ENCODE measurements at regions not wholly inside any gene's neighbourhood (a gene's known extent, or its start where the extent isn't known, plus 50 kb on each side); places are given as distances from the start of the nearest gene placed in this dataset.

DNA sequence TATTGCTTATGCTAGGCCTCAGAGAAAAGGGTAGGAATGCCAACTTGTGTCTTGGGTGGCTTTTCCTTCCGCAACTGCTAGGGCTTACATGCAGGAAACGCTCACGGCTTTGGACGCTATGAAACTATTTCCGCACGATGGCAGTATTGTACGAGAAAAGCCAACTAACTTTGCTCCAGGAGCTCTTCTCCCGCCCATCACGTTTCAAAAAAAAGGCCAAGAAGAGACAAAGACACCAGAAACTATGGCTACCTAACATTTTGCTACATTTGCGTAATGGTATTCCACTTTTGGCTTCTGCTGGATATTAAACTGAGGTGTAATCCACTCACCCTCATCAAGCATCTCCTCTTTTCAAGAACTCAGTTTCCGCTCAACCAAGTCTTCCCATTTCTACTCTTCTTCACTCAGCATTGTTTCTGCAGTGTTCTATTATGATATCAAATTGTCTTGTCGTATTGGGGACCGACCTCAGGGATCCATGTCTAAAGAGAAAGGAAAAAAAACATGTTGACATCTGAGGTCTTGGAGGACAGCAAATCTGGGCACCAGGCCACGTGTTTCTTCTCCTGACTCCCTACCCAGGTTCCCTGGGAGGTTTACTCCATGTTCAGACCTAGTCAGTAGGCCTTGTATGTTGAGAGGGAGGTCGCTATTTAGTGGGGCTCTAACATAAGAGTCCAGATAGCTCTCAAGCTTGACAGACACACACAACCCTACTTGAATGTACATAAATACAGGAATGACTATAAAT is 239.4 kb upstream of the STK26 start:
- TF ChIP-seq, protein P1, sequence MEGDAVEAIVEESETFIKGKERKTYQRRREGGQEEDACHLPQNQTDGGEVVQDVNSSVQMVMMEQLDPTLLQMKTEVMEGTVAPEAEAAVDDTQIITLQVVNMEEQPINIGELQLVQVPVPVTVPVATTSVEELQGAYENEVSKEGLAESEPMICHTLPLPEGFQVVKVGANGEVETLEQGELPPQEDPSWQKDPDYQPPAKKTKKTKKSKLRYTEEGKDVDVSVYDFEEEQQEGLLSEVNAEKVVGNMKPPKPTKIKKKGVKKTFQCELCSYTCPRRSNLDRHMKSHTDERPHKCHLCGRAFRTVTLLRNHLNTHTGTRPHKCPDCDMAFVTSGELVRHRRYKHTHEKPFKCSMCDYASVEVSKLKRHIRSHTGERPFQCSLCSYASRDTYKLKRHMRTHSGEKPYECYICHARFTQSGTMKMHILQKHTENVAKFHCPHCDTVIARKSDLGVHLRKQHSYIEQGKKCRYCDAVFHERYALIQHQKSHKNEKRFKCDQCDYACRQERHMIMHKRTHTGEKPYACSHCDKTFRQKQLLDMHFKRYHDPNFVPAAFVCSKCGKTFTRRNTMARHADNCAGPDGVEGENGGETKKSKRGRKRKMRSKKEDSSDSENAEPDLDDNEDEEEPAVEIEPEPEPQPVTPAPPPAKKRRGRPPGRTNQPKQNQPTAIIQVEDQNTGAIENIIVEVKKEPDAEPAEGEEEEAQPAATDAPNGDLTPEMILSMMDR (IDR thresholded peaks at IDR 0.05; ENCODE audit: low read depth, low read length): peak; percentile 53; the same call in 1 of the 2 replicates
- Histone ChIP-seq H3K4me3 (ENCODE audit: low read depth, low read length) (peak overlapping the region; percentile 21), H3K27ac (peak overlapping the region; percentile 74), H3K36me3 (peaks cover 9% of the 10 kb centered on the region; the same call in 1 of the 2 replicates), H3K27me3 (ENCODE audit: insufficient read depth, low read depth, severe bottlenecking) (no peaks in the 10 kb centered on the region), H3K9me3 (ENCODE audit: severe bottlenecking) (no peaks in the 10 kb centered on the region)
- DNase-seq: peak; percentile 77

DNA sequence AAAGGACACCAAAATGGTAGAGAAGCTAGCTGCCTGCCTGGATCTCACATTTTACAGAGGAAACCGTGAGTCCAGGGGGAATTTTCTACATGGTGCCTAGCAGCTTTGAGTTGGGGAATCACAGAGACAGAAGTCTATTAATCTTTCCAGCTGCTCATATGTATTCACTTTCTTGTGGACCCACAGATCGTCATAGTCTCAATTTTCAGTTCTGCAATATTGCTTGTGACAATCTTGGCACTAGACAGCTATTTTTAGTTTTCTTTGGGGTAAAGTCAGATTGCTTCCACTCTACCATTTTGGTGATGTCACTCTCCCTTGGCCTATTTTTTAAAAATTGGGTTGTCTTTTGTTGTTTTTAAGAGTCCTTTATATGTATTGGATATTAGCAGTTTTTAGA is 233.4 kb upstream of the STK26 start:
- TF ChIP-seq, protein P1 (IDR thresholded peaks at IDR 0.05; ENCODE audit: low read depth, low read length): no peak
- H3K36me3 ChIP-seq: peaks cover 8% of the 10 kb centered on the region
- H3K4me3 ChIP-seq (ENCODE audit: low read depth, low read length): no peak overlapping the region
- no peaks in the 10 kb centered on the region for H3K27me3 ChIP-seq (ENCODE audit: insufficient read depth, low read depth, severe bottlenecking)
- H3K27ac ChIP-seq: no peak overlapping the region
- H3K9me3 ChIP-seq (ENCODE audit: severe bottlenecking): no peaks in the 10 kb centered on the region
- DNase-seq: no peak

DNA sequence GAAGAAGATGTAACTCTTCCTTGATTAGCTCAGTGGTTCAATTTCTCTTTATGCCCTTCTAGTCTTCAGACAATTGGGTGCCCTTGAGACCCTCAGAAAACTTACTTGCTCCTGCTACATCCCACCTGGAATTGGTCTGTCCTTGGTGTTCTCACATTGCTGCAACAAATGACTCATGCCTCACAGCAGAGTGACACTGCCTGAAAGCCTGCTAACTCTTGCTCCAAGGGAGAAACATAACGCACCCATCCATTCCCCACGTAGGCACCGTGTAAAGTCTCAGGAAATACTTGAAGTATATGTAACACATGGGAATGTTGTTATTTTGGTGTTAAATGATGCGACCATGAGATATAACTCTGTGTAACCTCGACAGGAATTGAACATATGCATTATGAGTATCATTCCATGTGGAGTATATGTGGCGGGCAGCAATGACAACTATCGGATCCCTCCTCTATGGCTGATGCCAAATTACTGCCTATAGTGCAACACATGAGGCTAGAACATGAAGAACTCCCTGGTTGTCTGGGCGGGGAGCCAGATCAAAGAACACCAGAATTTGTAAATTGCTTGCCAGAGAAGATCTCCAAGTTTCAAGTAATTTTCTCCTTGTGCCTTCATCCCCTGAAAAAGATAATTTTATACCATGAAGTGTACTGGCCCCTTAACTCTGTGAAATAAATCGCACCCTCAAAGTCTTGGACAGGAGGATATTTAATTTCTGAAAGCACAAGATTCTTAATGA is 231.3 kb upstream of the STK26 start:
- Histone ChIP-seq H3K4me3 (ENCODE audit: low read depth, low read length) (peak overlapping the region; percentile 45), H3K36me3 (peaks cover 8% of the 10 kb centered on the region), H3K9me3 (ENCODE audit: severe bottlenecking) (no peaks in the 10 kb centered on the region), H3K27ac (peak overlapping the region; percentile 90), H3K27me3 (ENCODE audit: insufficient read depth, low read depth, severe bottlenecking) (no peaks in the 10 kb centered on the region)
- DNase-seq: no peak
- TF ChIP-seq, protein P1 (IDR thresholded peaks at IDR 0.05; ENCODE audit: low read depth, low read length): no peak

DNA sequence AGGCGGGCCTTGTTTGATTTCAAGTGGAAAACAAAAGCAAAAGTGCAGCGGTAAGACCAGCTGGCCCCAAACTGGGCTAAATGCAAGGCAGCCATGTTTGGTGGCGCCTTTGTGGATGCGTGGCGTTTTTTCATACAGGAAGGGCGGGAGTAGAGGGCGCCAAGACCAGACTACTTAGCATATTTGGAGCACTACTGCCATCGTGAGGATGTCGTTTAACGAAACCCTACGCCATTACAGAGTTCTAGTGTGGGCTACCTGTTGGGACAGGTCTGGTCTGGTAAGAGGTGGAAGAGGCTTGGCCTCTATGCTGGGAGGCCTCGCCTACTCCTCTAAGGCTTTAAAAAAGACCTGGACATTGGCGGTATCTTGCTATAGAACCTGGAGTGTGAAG is 230.7 kb upstream of the STK26 start:
- no peaks in the 10 kb centered on the region for H3K9me3 ChIP-seq (ENCODE audit: severe bottlenecking)
- DNase-seq: peak; percentile 90
- no peaks in the 10 kb centered on the region for H3K27me3 ChIP-seq (ENCODE audit: insufficient read depth, low read depth, severe bottlenecking)
- peaks cover 8% of the 10 kb centered on the region for H3K36me3 ChIP-seq
- TF ChIP-seq, protein P1 (IDR thresholded peaks at IDR 0.05; ENCODE audit: low read depth, low read length): peak; percentile 52
- H3K27ac ChIP-seq: peak overlapping the region; percentile 90
- peak overlapping the region; percentile 53 for H3K4me3 ChIP-seq (ENCODE audit: low read depth, low read length)

DNA sequence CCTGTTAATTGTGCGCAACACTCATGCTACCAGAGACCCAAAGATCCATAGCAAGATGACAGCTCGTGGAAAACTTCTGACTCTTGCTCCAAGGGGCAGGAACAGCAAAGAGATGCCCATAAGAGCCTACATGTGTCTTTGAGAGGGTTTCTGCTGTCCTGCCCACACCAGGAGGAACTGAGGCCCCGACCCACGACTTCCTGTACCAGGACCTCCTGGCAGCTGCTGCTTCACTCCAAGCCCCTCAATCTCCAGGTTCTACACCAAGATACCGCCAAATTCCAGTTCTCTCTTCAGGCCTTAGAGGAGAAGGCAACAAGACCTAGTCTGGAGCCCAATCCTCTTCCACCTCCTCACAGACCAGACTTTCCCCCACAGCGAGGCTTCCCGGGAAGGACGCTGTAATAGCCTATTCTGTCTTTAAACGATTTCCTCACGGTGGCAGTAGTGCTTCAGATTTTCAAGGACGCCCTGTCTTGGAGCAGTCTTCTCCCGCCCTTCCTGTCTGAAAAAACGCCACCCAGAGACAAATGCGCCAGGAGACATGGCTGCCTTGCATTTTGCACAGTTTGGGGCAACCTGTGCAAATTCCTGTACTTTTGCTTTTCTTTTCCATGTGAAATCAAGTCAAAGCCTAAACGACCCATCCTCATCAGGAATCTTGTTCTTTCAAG is 230.2 kb upstream of the STK26 start:
- Histone ChIP-seq H3K9me3 (ENCODE audit: severe bottlenecking) (no peaks in the 10 kb centered on the region), H3K27me3 (ENCODE audit: insufficient read depth, low read depth, severe bottlenecking) (no peaks in the 10 kb centered on the region), H3K27ac (peak overlapping the region; percentile 90), H3K4me3 (ENCODE audit: low read depth, low read length) (peak overlapping the region; percentile 53), H3K36me3 (peaks cover 8% of the 10 kb centered on the region)
- TF ChIP-seq, protein P1 (IDR thresholded peaks at IDR 0.05; ENCODE audit: low read depth, low read length): peak; percentile 48; the same call in 1 of the 2 replicates
- DNase-seq: peak; percentile 90

Data from WERI-Rb-1 (cell line).